SK-N-SH (cell line): ENCODE measurements at regions not wholly inside any gene's neighbourhood (a gene's known extent, or its start where the extent isn't known, plus 50 kb on each side); places are given as distances from the start of the nearest gene placed in this dataset.

Source experiments
- CHD2 ChIP-seq: fragments of 150-350 bp; IDR thresholded peaks from 2 replicates; pipeline ENCODE4 v1.6.1; 2018; ENCODE audit warnings: low read length; ENCODE audit not compliant: partially characterized antibody
- EP300 ChIP-seq, 2 experiments: IDR thresholded peaks; 2 replicates each; pipeline versions ENCODE4 v1.4.0 to v1.6.1; 2012; ENCODE audit warnings: borderline replicate concordance in 1 of 2, low read depth in 1 of 2, low read length in 1 of 2
- FOSL2 ChIP-seq: IDR thresholded peaks from 2 replicates; pipeline ENCODE4 v1.4.0; 2012; ENCODE audit warnings: low read depth, mild to moderate bottlenecking, moderate library complexity, borderline replicate concordance
- JUND ChIP-seq: IDR thresholded peaks from 2 replicates; pipeline ENCODE4 v1.4.0; 2012
- POLR2AphosphoS5 ChIP-seq: IDR thresholded peaks from 2 replicates; pipeline ENCODE4 v1.6.1; 2012; ENCODE audit warnings: low read depth, low read length
- TEAD4 ChIP-seq: IDR thresholded peaks from 2 replicates; pipeline ENCODE4 v1.4.0; 2012; ENCODE audit warnings: mild to moderate bottlenecking, borderline replicate concordance; ENCODE audit not compliant: insufficient read depth
- USF2 ChIP-seq: fragments of 150-350 bp; IDR thresholded peaks from 2 replicates; pipeline ENCODE4 v1.6.1; 2017; ENCODE audit warnings: antibody characterized with exemption, low read length, low read depth, borderline replicate concordance
- TF ChIP-seq, protein P1 (sequence below): fragments of 200-600 bp; sonication (generic); IDR thresholded peaks from 2 replicates; pipeline ENCODE4 v1.6.1; 2017; ENCODE audit warnings: antibody characterized with exemption, mild to moderate bottlenecking, moderate library complexity
- TF ChIP-seq, protein P2 (sequence below): IDR thresholded peaks from 2 replicates; pipeline ENCODE4 v1.4.0; 2012; ENCODE audit warnings: low read depth, borderline replicate concordance
- TF ChIP-seq, protein P3 (sequence below): IDR thresholded peaks from 2 replicates; pipeline ENCODE4 v1.4.0; 2012; ENCODE audit warnings: low read depth
- TF ChIP-seq, protein P4 (sequence below): IDR thresholded peaks from 2 replicates; pipeline ENCODE4 v1.4.0; 2012; ENCODE audit warnings: low read depth, borderline replicate concordance

DNA sequence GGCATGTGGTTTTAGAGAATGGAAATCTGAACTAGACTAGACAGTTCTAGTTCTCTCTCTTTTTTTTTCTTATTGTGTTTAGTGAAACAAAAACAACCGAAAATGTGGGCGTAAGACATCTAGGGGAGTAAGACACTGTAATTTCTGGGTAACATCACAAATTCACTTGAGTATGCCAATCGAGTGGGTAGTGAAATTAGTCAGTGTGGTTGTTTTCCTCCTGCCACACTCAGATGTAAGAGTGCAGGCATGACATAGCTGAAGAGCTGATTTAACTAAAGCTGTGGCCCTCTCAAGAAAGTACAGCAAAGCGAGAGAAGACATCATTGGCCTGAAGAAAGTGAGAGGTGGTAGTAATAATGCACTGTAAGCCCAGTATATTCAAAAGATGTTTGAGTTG, 1585.3 kb upstream of the AGA start:
- TF ChIP-seq, protein P1, sequence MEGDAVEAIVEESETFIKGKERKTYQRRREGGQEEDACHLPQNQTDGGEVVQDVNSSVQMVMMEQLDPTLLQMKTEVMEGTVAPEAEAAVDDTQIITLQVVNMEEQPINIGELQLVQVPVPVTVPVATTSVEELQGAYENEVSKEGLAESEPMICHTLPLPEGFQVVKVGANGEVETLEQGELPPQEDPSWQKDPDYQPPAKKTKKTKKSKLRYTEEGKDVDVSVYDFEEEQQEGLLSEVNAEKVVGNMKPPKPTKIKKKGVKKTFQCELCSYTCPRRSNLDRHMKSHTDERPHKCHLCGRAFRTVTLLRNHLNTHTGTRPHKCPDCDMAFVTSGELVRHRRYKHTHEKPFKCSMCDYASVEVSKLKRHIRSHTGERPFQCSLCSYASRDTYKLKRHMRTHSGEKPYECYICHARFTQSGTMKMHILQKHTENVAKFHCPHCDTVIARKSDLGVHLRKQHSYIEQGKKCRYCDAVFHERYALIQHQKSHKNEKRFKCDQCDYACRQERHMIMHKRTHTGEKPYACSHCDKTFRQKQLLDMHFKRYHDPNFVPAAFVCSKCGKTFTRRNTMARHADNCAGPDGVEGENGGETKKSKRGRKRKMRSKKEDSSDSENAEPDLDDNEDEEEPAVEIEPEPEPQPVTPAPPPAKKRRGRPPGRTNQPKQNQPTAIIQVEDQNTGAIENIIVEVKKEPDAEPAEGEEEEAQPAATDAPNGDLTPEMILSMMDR, result no peak
- no peak for TF ChIP-seq POLR2AphosphoS5
- TF ChIP-seq, protein P2, sequence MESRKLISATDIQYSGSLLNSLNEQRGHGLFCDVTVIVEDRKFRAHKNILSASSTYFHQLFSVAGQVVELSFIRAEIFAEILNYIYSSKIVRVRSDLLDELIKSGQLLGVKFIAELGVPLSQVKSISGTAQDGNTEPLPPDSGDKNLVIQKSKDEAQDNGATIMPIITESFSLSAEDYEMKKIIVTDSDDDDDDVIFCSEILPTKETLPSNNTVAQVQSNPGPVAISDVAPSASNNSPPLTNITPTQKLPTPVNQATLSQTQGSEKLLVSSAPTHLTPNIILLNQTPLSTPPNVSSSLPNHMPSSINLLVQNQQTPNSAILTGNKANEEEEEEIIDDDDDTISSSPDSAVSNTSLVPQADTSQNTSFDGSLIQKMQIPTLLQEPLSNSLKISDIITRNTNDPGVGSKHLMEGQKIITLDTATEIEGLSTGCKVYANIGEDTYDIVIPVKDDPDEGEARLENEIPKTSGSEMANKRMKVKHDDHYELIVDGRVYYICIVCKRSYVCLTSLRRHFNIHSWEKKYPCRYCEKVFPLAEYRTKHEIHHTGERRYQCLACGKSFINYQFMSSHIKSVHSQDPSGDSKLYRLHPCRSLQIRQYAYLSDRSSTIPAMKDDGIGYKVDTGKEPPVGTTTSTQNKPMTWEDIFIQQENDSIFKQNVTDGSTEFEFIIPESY, result no peak
- TF ChIP-seq, protein P3, sequence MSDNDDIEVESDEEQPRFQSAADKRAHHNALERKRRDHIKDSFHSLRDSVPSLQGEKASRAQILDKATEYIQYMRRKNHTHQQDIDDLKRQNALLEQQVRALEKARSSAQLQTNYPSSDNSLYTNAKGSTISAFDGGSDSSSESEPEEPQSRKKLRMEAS, result no peak
- TF ChIP-seq JUND, result no peak
- no peak for TF ChIP-seq USF2
- no peak for TF ChIP-seq FOSL2
- TF ChIP-seq TEAD4, result no peak
- no peak for TF ChIP-seq EP300 (IDR thresholded peaks at IDR 0.05; ENCODE audit: borderline replicate concordance in 1 of 2, low read depth in 1 of 2, low read length in 1 of 2)
- TF ChIP-seq, protein P4, sequence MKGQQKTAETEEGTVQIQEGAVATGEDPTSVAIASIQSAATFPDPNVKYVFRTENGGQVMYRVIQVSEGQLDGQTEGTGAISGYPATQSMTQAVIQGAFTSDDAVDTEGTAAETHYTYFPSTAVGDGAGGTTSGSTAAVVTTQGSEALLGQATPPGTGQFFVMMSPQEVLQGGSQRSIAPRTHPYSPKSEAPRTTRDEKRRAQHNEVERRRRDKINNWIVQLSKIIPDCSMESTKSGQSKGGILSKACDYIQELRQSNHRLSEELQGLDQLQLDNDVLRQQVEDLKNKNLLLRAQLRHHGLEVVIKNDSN, result no peak
- no peak for TF ChIP-seq CHD2
